ENCODE measurements at regions not wholly inside any gene's neighbourhood (a gene's known extent, or its start where the extent isn't known, plus 50 kb on each side); places are given as distances from the start of the nearest gene placed in this dataset.

GRCh38 chr6:145415616-145416015 is 319.7 kb downstream of the EPM2A start:
- no peak overlapping the region for H2AFZ ChIP-seq (ENCODE audit: low read length)
- H3K79me2 ChIP-seq (ENCODE audit: low read length) = no peaks in the 10 kb centered on the region
- no peaks in the 10 kb centered on the region for H3K9me3 ChIP-seq (replicated peaks; ENCODE audit: insufficient read depth, low read length)
- H3K9me2 ChIP-seq (replicated peaks; ENCODE audit: insufficient read depth, low read length) = no peaks in the 10 kb centered on the region
- no peak overlapping the region for H3K9ac ChIP-seq (ENCODE audit: low read length)
- no peak overlapping the region for H3K27ac ChIP-seq (ENCODE audit: low read length)
- no peak for DNase-seq
- H3F3A ChIP-seq (ENCODE audit: insufficient read depth, low read length) = no peaks in the 10 kb centered on the region
- no peaks in the 10 kb centered on the region for H3K27me3 ChIP-seq (replicated peaks; ENCODE audit: insufficient read depth, low read length)
- TF ChIP-seq, protein P1, sequence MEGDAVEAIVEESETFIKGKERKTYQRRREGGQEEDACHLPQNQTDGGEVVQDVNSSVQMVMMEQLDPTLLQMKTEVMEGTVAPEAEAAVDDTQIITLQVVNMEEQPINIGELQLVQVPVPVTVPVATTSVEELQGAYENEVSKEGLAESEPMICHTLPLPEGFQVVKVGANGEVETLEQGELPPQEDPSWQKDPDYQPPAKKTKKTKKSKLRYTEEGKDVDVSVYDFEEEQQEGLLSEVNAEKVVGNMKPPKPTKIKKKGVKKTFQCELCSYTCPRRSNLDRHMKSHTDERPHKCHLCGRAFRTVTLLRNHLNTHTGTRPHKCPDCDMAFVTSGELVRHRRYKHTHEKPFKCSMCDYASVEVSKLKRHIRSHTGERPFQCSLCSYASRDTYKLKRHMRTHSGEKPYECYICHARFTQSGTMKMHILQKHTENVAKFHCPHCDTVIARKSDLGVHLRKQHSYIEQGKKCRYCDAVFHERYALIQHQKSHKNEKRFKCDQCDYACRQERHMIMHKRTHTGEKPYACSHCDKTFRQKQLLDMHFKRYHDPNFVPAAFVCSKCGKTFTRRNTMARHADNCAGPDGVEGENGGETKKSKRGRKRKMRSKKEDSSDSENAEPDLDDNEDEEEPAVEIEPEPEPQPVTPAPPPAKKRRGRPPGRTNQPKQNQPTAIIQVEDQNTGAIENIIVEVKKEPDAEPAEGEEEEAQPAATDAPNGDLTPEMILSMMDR (IDR thresholded peaks at IDR 0.05; ENCODE audit: low read length) = no peak
- no peak for TF ChIP-seq EZH2 (optimal IDR thresholded peaks at IDR 0.05; ENCODE audit: low read depth, low read length)
- no peak for TF ChIP-seq EZH2phosphoT487 (IDR thresholded peaks at IDR 0.05; ENCODE audit: low read length)
- no peak overlapping the region for H3K4me3 ChIP-seq (ENCODE audit: low read length)
- H3K4me1 ChIP-seq (ENCODE audit: low read length) = no peaks in the 10 kb centered on the region
- no peaks in the 10 kb centered on the region for H4K20me1 ChIP-seq (ENCODE audit: insufficient read depth, low read length)
- H3K36me3 ChIP-seq (replicated peaks; ENCODE audit: insufficient read depth, low read length) = no peaks in the 10 kb centered on the region
- H3K4me2 ChIP-seq (ENCODE audit: low read depth, low read length) = no peak overlapping the region

GRCh38 chr6:145420599-145420998 is 314.7 kb downstream of the EPM2A start:
- H3K9me3 ChIP-seq (replicated peaks; ENCODE audit: insufficient read depth, low read length) = no peaks in the 10 kb centered on the region
- no peaks in the 10 kb centered on the region for H4K20me1 ChIP-seq (ENCODE audit: insufficient read depth, low read length)
- no peak for DNase-seq
- no peaks in the 10 kb centered on the region for H3K27me3 ChIP-seq (replicated peaks; ENCODE audit: insufficient read depth, low read length)
- no peaks in the 10 kb centered on the region for H3K36me3 ChIP-seq (replicated peaks; ENCODE audit: insufficient read depth, low read length)
- no peaks in the 10 kb centered on the region for H3F3A ChIP-seq (ENCODE audit: insufficient read depth, low read length)
- no peak overlapping the region for H2AFZ ChIP-seq (ENCODE audit: low read length)
- no peak overlapping the region for H3K4me3 ChIP-seq (ENCODE audit: low read length)
- H3K27ac ChIP-seq (ENCODE audit: low read length) = no peak overlapping the region
- no peak overlapping the region for H3K9ac ChIP-seq (ENCODE audit: low read length)
- no peak overlapping the region for H3K4me2 ChIP-seq (ENCODE audit: low read depth, low read length)
- H3K9me2 ChIP-seq (replicated peaks; ENCODE audit: insufficient read depth, low read length) = no peaks in the 10 kb centered on the region
- TF ChIP-seq EZH2phosphoT487 (IDR thresholded peaks at IDR 0.05; ENCODE audit: low read length) (no peak), EZH2 (optimal IDR thresholded peaks at IDR 0.05; ENCODE audit: low read depth, low read length) (no peak)
- TF ChIP-seq, protein P1 (IDR thresholded peaks at IDR 0.05; ENCODE audit: low read length) = no peak
- no peaks in the 10 kb centered on the region for H3K79me2 ChIP-seq (ENCODE audit: low read length)
- H3K4me1 ChIP-seq (ENCODE audit: low read length) = no peaks in the 10 kb centered on the region

DNA sequence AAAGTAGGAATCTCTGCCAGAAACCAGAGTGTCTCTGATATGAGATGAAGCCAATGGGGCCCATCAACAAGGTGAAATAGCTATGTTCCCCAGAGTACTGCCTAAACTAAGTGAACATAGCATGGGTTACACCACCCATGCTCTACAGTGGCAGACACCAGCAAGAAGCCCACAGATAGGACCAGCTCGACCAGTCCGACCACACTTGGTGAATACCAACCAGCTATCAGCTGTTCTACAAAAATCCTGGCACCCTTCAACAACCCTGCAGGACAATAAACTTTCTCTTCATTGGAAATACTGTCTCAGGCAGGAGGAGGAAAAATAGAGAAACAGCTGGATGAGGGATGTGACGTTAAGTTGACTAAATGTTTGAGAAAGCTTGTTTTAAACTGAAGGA is 311.4 kb downstream of the EPM2A start:
- Histone ChIP-seq H3K9me3 (replicated peaks; ENCODE audit: insufficient read depth, low read length) (no peaks in the 10 kb centered on the region), H3K36me3 (replicated peaks; ENCODE audit: insufficient read depth, low read length) (no peaks in the 10 kb centered on the region), H3K27me3 (replicated peaks; ENCODE audit: insufficient read depth, low read length) (no peaks in the 10 kb centered on the region), H4K20me1 (ENCODE audit: insufficient read depth, low read length) (no peaks in the 10 kb centered on the region), H3K9me2 (replicated peaks; ENCODE audit: insufficient read depth, low read length) (no peaks in the 10 kb centered on the region), H2AFZ (ENCODE audit: low read length) (no peak overlapping the region), H3K4me3 (ENCODE audit: low read length) (no peak overlapping the region), H3K4me2 (ENCODE audit: low read depth, low read length) (no peak overlapping the region), H3K9ac (ENCODE audit: low read length) (no peak overlapping the region), H3K79me2 (ENCODE audit: low read length) (no peaks in the 10 kb centered on the region), H3K27ac (ENCODE audit: low read length) (no peak overlapping the region), H3F3A (ENCODE audit: insufficient read depth, low read length) (no peaks in the 10 kb centered on the region), H3K4me1 (ENCODE audit: low read length) (no peaks in the 10 kb centered on the region)
- DNase-seq = no peak
- TF ChIP-seq, protein P1 (IDR thresholded peaks at IDR 0.05; ENCODE audit: low read length) = no peak
- no peak for TF ChIP-seq EZH2 (optimal IDR thresholded peaks at IDR 0.05; ENCODE audit: low read depth, low read length)
- TF ChIP-seq EZH2phosphoT487 (IDR thresholded peaks at IDR 0.05; ENCODE audit: low read length) = no peak
